HEK293 (cell line): ENCODE measurements at regions not wholly inside any gene's neighbourhood (a gene's known extent, or its start where the extent isn't known, plus 50 kb on each side); places are given as distances from the start of the nearest gene placed in this dataset.

Experiments used
- CTCF ChIA-PET: fragments of 350-600 bp; formaldehyde crosslinking; extraction: SDS; loops from one replicate; lab custom pipeline; 2021; ENCODE audit warnings: antibody characterized with exemption; lab: Yijun Ruan, JAX
- POLR2A ChIA-PET: fragments of 300-600 bp; formaldehyde crosslinking; extraction: SDS; loops from one replicate; lab custom pipeline; 2020; ENCODE audit warnings: antibody characterized with exemption, inconsistent platforms; lab: Yijun Ruan, JAX
- H3K27ac ChIP-seq: fragments of 200-500 bp; sonication (Bioruptor generic); 2 replicates; pipeline ENCODE4 v1.5.1; 2014; ENCODE audit warnings: low read depth, low read length, control low read depth, inconsistent platforms; ENCODE audit errors: extremely low read depth
- H3K36me3 ChIP-seq, 2 experiments: fragments of 200-500 bp in 1 of 2; sonication (Bioruptor generic) in 1 of 2; 1 replicate in 1 of 2; 2 replicates in 1 of 2; pipeline ENCODE4 v1.5.1; 2014 to 2017; ENCODE audit warnings: inconsistent platforms in 2 of 2, low read length in 2 of 2; ENCODE audit not compliant: control insufficient read depth in 2 of 2, insufficient read depth in 1 of 2
- H3K4me1 ChIP-seq: fragments of 200-500 bp; sonication (Bioruptor generic); 2 replicates; pipeline ENCODE4 v1.5.1; 2014; ENCODE audit warnings: mild to moderate bottlenecking, low read length, inconsistent platforms; ENCODE audit not compliant: control insufficient read depth, insufficient read depth
- H3K4me3 ChIP-seq: 2 replicates; pipeline ENCODE4 v1.5.1; 2011; ENCODE audit warnings: low read depth, mild to moderate bottlenecking, control low read depth, low read length, moderate library complexity
- H3K9me3 ChIP-seq: fragments of 200-500 bp; sonication (Bioruptor generic); 2 replicates; pipeline ENCODE4 v1.5.1; 2014; ENCODE audit warnings: low read depth, low read length, inconsistent platforms; ENCODE audit not compliant: control insufficient read depth, insufficient read depth
- FEZF1 ChIP-seq: fragments of 450-650 bp; formaldehyde crosslinking; IDR thresholded peaks from 2 replicates; pipeline ENCODE4 v1.5.1; 2016; ENCODE audit warnings: missing biosample characterization, missing genetic modification characterization
- GLIS1 ChIP-seq: fragments of 450-650 bp; formaldehyde crosslinking; IDR thresholded peaks from 2 replicates; pipeline ENCODE4 v1.5.1; 2016; ENCODE audit warnings: missing biosample characterization, missing genetic modification characterization
- INSM2 ChIP-seq: fragments of 450-650 bp; formaldehyde crosslinking; IDR thresholded peaks from 2 replicates; pipeline ENCODE4 v1.5.1; 2016; ENCODE audit warnings: missing biosample characterization, missing genetic modification characterization
- MEIS1 ChIP-seq: sonication (generic); formaldehyde crosslinking; IDR thresholded peaks from 2 replicates; pipeline ENCODE4 v1.8.1; 2022; ENCODE audit warnings: missing genetic modification reagents, mild to moderate bottlenecking, borderline replicate concordance
- MZF1 ChIP-seq: fragments of 450-650 bp; formaldehyde crosslinking; IDR thresholded peaks from 2 replicates; pipeline ENCODE4 v1.5.1; 2017; ENCODE audit warnings: missing biosample characterization, missing genetic modification characterization, borderline replicate concordance
- SP7 ChIP-seq: fragments of 450-650 bp; formaldehyde crosslinking; IDR thresholded peaks from 2 replicates; pipeline ENCODE4 v1.5.1; 2016; ENCODE audit warnings: missing biosample characterization, missing genetic modification characterization
- ZBTB20 ChIP-seq: fragments of 450-650 bp; formaldehyde crosslinking; IDR thresholded peaks from 2 replicates; pipeline ENCODE4 v1.5.1; 2016; ENCODE audit warnings: missing biosample characterization, missing genetic modification characterization
- ZFP3 ChIP-seq: fragments of 450-650 bp; formaldehyde crosslinking; IDR thresholded peaks from 2 replicates; pipeline ENCODE4 v1.5.1; 2016; ENCODE audit warnings: low read depth, missing biosample characterization, missing genetic modification characterization
- ZNF211 ChIP-seq: fragments of 450-650 bp; formaldehyde crosslinking; IDR thresholded peaks from 2 replicates; pipeline ENCODE4 v1.5.1; 2016; ENCODE audit warnings: low read depth, missing biosample characterization, missing genetic modification characterization
- ZNF311 ChIP-seq: fragments of 450-650 bp; formaldehyde crosslinking; IDR thresholded peaks from 2 replicates; pipeline ENCODE4 v1.5.1; 2017; ENCODE audit warnings: missing biosample characterization, missing genetic modification characterization, borderline replicate concordance
- ZNF391 ChIP-seq: fragments of 450-650 bp; formaldehyde crosslinking; IDR thresholded peaks from 2 replicates; pipeline ENCODE4 v1.5.1; 2016; ENCODE audit warnings: low read depth, missing biosample characterization, missing genetic modification characterization, borderline replicate concordance
- ZNF518A ChIP-seq: fragments of 450-650 bp; formaldehyde crosslinking; conservative IDR thresholded peaks from 2 replicates; pipeline ENCODE4 v1.5.1; 2016; ENCODE audit warnings: low read depth, missing biosample characterization, missing genetic modification characterization
- ZNF639 ChIP-seq: fragments of 450-650 bp; formaldehyde crosslinking; IDR thresholded peaks from 2 replicates; pipeline ENCODE4 v1.5.1; 2016; ENCODE audit warnings: missing biosample characterization, missing genetic modification characterization
- ZNF791 ChIP-seq: fragments of 450-650 bp; formaldehyde crosslinking; IDR thresholded peaks from 2 replicates; pipeline ENCODE4 v1.5.1; 2016; ENCODE audit warnings: missing biosample characterization, missing genetic modification characterization
- ZNF843 ChIP-seq: fragments of 450-650 bp; formaldehyde crosslinking; IDR thresholded peaks from 2 replicates; pipeline ENCODE4 v1.5.1; 2016; ENCODE audit warnings: missing biosample characterization, missing genetic modification characterization
- ZXDB ChIP-seq: fragments of 450-650 bp; formaldehyde crosslinking; IDR thresholded peaks from 2 replicates; pipeline ENCODE4 v1.5.1; 2016; ENCODE audit warnings: missing biosample characterization, missing genetic modification characterization

GRCh38 chr3:127140501-127141460, 52.1 kb upstream of the PRR23E start:
- ChIA-PET POLR2A (no interaction called here), CTCF (no interaction called here)
- TF ChIP-seq ZNF791 (tag by site-specific recombination) (no peak), ZNF639 (tag by site-specific recombination) (no peak), MZF1 (tag by site-specific recombination) (no peak), ZBTB20 (tag by site-specific recombination) (no peak), MEIS1 (no peak), ZNF391 (tag by site-specific recombination) (no peak), GLIS1 (tag by site-specific recombination) (no peak)
- Histone ChIP-seq H3K36me3 (no peaks in the 10 kb centered on the region), H3K4me3 (no peak overlapping the region), H3K9me3 (no peaks in the 10 kb centered on the region), H3K4me1 (peaks cover 3% of the 10 kb centered on the region; the same call in 1 of the 2 replicates), H3K27ac (no peak overlapping the region)

GRCh38 chr3:127141921-127142730, 50.8 kb upstream of the PRR23E start:
- Histone ChIP-seq H3K27ac (no peak overlapping the region), H3K4me3 (no peak overlapping the region), H3K36me3 (no peaks in the 10 kb centered on the region), H3K4me1 (peaks cover 3% of the 10 kb centered on the region; the same call in 1 of the 2 replicates), H3K9me3 (no peaks in the 10 kb centered on the region)
- CTCF ChIA-PET: no interaction called here
- POLR2A ChIA-PET: no interaction called here
- TF ChIP-seq ZNF211 (tag by site-specific recombination) (no peak), SP7 (tag by site-specific recombination) (peak; percentile 44; the same call in 1 of the 2 replicates), INSM2 (no peak), ZNF843 (tag by site-specific recombination) (0 out of 2 replicates have a peak, but pooled peaks have one; percentile 14), GLIS1 (tag by site-specific recombination) (0 out of 2 replicates have a peak, but pooled peaks have one; percentile 25), ZNF518A (tag by site-specific recombination) (no peak), ZFP3 (no peak), ZNF311 (tag by site-specific recombination) (no peak), ZXDB (tag by site-specific recombination) (peak; percentile 50; the same call in 1 of the 2 replicates), FEZF1 (tag by site-specific recombination) (0 out of 2 replicates have a peak, but pooled peaks have one; percentile 29)
